ENCODE measurements at regions not wholly inside any gene's neighbourhood (a gene's known extent, or its start where the extent isn't known, plus 50 kb on each side); places are given as distances from the start of the nearest gene placed in this dataset.

- H3K9ac ChIP-seq (ENCODE audit: low read length): no peak overlapping the region
- H3K9me2 ChIP-seq (ENCODE audit: insufficient read depth): no peaks in the 10 kb centered on the region
- no peaks in the 10 kb centered on the region for H4K20me1 ChIP-seq (ENCODE audit: insufficient read depth)
- H3K4me3 ChIP-seq (replicated peaks in 1 of 2; ENCODE audit: low read depth in 1 of 2, low read length in 2 of 2): no peak overlapping the region
- intact Hi-C loops (cut with micrococcal nuclease): no loop called here
- no peak for DNase-seq (ENCODE audit: low read depth, low spot score)
- no peak overlapping the region for H2AFZ ChIP-seq (ENCODE audit: low read depth, low read length, poor library complexity, severe bottlenecking)
- no peaks in the 10 kb centered on the region for H3K9me3 ChIP-seq (ENCODE audit: control insufficient read depth in 1 of 2, insufficient read depth in 1 of 2, low read depth in 1 of 2, low read length in 2 of 2)
- no TSS peak for BruUV-seq (replicated peaks)
- H3K27me3 ChIP-seq (ENCODE audit: insufficient read depth, low read length): no peaks in the 10 kb centered on the region
- CTCF ChIA-PET: no interaction called here
- POLR2A ChIA-PET: no interaction called here
- TF ChIP-seq SP1 (IDR thresholded peaks at IDR 0.05; ENCODE audit: low read depth) (no peak), RAD21 (IDR thresholded peaks at IDR 0.05; ENCODE audit: low read depth) (no peak), EZH2phosphoT487 (IDR thresholded peaks at IDR 0.05; ENCODE audit: borderline replicate concordance) (no peak), REST (IDR thresholded peaks at IDR 0.05; ENCODE audit: low read depth) (no peak), CBX3 (IDR thresholded peaks at IDR 0.05; ENCODE audit: low read depth) (no peak), JUND (IDR thresholded peaks at IDR 0.05) (no peak), POLR2AphosphoS5 (IDR thresholded peaks at IDR 0.05; ENCODE audit: low read depth, low read length) (no peak), EZH2 (IDR thresholded peaks at IDR 0.05) (no peak), ZFX (IDR thresholded peaks at IDR 0.05) (no peak), YY1 (IDR thresholded peaks at IDR 0.05; ENCODE audit: extremely low read depth, insufficient replicate concordance, low read depth, low read length) (no peak)
- H3K36me3 ChIP-seq (ENCODE audit: control insufficient read depth in 1 of 2, insufficient read depth in 2 of 2, low read length in 2 of 2): no peaks in the 10 kb centered on the region
- H3K4me1 ChIP-seq (ENCODE audit: control insufficient read depth in 1 of 2, insufficient read depth in 2 of 2, low read length in 2 of 2): peaks cover 8 to 9% of the 10 kb centered on the region in 2 experiments; a peak in 3 of 4 replicates
- RAD21 ChIA-PET (ENCODE audit: low non-redundant PET in 1 of 2, low total read pairs in 2 of 2, uncharacterized antibody in 2 of 2, unreplicated experiment in 2 of 2): no interaction called here
- no peak overlapping the region for H3K27ac ChIP-seq (ENCODE audit: low read depth, low read length)
- ATAC-seq: no peak
- H3K79me2 ChIP-seq (ENCODE audit: insufficient read depth, low read length): no peaks in the 10 kb centered on the region
- no peak overlapping the region for H3K4me2 ChIP-seq (ENCODE audit: low read length)
These were observed 82.4 kb downstream of the GADD45G start for GRCh38 chr9:89687188-89687587.
